Activated CD4-positive, alpha-beta T cell treated with anti-CD3 and anti-CD28 coated beads for 1 hour (primary cell): ENCODE measurements at regions not wholly inside any gene's neighbourhood (a gene's known extent, or its start where the extent isn't known, plus 50 kb on each side); places are given as distances from the start of the nearest gene placed in this dataset.

Experiments used
- DNase-seq: peaks from one replicate; pipeline ENCODE4 v3.0.0-alpha.2; 2020

- DNase-seq = no peak
These were observed 62.7 kb downstream of the NPTX2 start for GRCh38 chr7:98679741-98680140.

GRCh38 chr7:98681511-98681910 is 64.4 kb downstream of the NPTX2 start:
- DNase-seq = no peak

GRCh38 chr7:98681951-98682350 is 64.9 kb downstream of the NPTX2 start:
- no peak for DNase-seq

- DNase-seq = no peak
These were observed 66.4 kb downstream of the NPTX2 start for GRCh38 chr7:98683514-98683913.

- no peak for DNase-seq
These were observed 68.5 kb downstream of the NPTX2 start for GRCh38 chr7:98685541-98685940.

GRCh38 chr7:98686466-98687080 is 69.5 kb downstream of the NPTX2 start:
- no peak for DNase-seq

- no peak for DNase-seq
These were observed 70.1 kb downstream of the NPTX2 start for GRCh38 chr7:98687111-98687751.

GRCh38 chr7:98691619-98692018 is 74.5 kb downstream of the NPTX2 start:
- DNase-seq = no peak

- DNase-seq = no peak
These were observed 80.0 kb downstream of the NPTX2 start for GRCh38 chr7:98697083-98697482.

GRCh38 chr7:98697485-98698240 is 80.6 kb downstream of the NPTX2 start:
- DNase-seq = no peak

- DNase-seq = no peak
These were observed 81.9 kb downstream of the NPTX2 start for GRCh38 chr7:98698976-98699375.

GRCh38 chr7:98700533-98700932 is 83.4 kb downstream of the NPTX2 start:
- DNase-seq = no peak

GRCh38 chr7:98701372-98701771 is 84.3 kb downstream of the NPTX2 start:
- DNase-seq = no peak

- DNase-seq = no peak
These were observed 84.9 kb downstream of the NPTX2 start for GRCh38 chr7:98702021-98702420.

- no peak for DNase-seq
These were observed 86.8 kb downstream of the NPTX2 start for GRCh38 chr7:98703916-98704315.

GRCh38 chr7:98705626-98706025 is 88.5 kb downstream of the NPTX2 start:
- no peak for DNase-seq

GRCh38 chr7:98707076-98707475 is 90.0 kb downstream of the NPTX2 start:
- DNase-seq = no peak

GRCh38 chr7:98711945-98712344 is 94.9 kb downstream of the NPTX2 start:
- no peak for DNase-seq

- DNase-seq = no peak
These were observed 96.2 kb downstream of the NPTX2 start for GRCh38 chr7:98713165-98713810.

GRCh38 chr7:98719396-98719795 is 102.3 kb downstream of the NPTX2 start:
- DNase-seq = no peak

GRCh38 chr7:98722402-98722801 is 105.3 kb downstream of the NPTX2 start:
- no peak for DNase-seq

- DNase-seq = no peak
These were observed 107.5 kb downstream of the NPTX2 start for GRCh38 chr7:98724591-98724990.

GRCh38 chr7:98727146-98727709 is 110.1 kb downstream of the NPTX2 start:
- no peak for DNase-seq
